ENCODE measurements at regions not wholly inside any gene's neighbourhood (a gene's known extent, or its start where the extent isn't known, plus 50 kb on each side); places are given as distances from the start of the nearest gene placed in this dataset.

DNA sequence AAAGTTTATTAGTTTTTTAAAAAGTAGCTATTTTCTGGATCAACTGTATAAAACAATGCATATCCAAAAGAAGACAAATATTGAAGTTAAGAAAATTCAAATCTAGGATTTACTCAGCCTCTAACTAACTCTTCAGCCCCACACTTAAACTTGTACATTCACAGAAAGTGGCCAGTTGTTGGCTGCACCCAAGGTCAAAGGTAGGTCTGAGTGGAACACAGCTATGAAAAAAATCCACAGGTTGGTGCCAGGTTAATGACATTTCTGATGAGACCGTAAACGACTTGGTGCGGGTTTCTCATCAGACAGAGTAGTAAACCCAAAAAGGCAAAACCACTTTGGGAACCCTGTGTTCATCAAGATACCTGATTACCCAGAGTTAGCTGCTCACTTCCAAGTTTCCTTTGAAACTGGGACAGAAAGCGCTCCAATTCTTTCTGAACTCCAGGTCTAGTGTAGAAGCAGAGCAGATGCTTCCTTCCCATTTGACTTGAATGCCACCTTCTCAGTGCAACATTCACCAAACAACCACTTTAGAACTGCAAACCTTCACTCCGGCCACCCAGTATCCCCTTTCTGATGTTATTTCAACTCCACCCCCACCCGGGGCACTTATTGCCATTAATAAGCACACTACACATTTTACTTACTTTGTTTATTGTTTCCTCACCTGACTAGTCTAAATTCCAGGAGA is 208.3 kb upstream of the STARD13 start:
- no peak overlapping the region for H3K4me3 ChIP-seq (replicated peaks; ENCODE audit: low read depth, low read length)
- DNase-seq (ENCODE audit: low read depth): no peak
- TF ChIP-seq, protein P1, sequence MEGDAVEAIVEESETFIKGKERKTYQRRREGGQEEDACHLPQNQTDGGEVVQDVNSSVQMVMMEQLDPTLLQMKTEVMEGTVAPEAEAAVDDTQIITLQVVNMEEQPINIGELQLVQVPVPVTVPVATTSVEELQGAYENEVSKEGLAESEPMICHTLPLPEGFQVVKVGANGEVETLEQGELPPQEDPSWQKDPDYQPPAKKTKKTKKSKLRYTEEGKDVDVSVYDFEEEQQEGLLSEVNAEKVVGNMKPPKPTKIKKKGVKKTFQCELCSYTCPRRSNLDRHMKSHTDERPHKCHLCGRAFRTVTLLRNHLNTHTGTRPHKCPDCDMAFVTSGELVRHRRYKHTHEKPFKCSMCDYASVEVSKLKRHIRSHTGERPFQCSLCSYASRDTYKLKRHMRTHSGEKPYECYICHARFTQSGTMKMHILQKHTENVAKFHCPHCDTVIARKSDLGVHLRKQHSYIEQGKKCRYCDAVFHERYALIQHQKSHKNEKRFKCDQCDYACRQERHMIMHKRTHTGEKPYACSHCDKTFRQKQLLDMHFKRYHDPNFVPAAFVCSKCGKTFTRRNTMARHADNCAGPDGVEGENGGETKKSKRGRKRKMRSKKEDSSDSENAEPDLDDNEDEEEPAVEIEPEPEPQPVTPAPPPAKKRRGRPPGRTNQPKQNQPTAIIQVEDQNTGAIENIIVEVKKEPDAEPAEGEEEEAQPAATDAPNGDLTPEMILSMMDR (IDR thresholded peaks at IDR 0.05; ENCODE audit: low read length, missing control alignments): no peak

DNA sequence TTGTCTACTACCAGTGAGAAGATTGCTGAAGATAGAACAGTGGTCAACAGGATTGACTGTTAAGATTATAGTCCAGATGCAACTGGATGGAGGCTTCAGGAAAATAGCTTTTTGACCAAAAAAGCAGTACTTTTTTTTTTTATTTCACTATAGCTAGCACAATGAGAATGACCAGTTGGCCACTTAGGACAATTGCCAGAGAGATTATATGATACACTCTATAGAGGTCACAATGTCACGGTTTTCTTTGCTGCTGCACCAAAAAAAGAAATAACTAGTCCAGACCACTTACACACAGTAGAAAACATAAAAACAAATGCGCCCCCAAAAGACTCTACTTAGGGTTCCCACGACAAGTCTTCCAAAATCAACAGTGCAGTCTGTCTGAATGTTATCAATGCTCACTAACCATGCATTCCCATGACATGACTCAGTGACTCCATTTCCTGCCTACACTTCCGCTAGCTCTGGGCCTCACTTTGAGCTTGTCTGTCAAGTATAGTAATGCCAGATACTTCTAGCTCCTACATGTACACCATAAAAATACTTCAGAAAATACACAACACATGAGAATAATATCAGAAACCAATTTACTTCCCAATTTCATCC is 209.1 kb upstream of the STARD13 start:
- peak overlapping the region; percentile 8 for H3K4me3 ChIP-seq (replicated peaks; ENCODE audit: low read depth, low read length)
- peak; percentile 98 for DNase-seq (ENCODE audit: low read depth)
- TF ChIP-seq, protein P1 (IDR thresholded peaks at IDR 0.05; ENCODE audit: low read length, missing control alignments): no peak

DNA sequence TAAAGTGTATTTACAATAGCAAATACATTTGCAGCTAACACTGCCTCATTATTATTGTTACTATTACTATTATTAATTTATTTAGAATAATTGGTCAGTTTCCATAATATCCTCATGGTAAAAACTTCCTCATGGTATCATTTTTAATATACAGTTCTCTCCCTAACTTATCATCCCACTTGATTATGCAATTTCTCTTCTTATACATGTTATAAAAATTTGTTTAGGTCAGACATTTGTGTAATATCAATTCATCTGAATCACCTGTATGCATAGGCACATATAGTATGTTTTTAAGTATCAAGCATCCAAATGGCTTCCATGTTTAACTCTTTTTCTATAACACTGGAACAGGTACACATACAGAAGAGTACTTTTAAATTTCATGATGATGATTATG is 210.8 kb upstream of the STARD13 start:
- TF ChIP-seq, protein P1 (IDR thresholded peaks at IDR 0.05; ENCODE audit: low read length, missing control alignments): no peak
- DNase-seq (ENCODE audit: low read depth): no peak
- H3K4me3 ChIP-seq (replicated peaks; ENCODE audit: low read depth, low read length): no peak overlapping the region

DNA sequence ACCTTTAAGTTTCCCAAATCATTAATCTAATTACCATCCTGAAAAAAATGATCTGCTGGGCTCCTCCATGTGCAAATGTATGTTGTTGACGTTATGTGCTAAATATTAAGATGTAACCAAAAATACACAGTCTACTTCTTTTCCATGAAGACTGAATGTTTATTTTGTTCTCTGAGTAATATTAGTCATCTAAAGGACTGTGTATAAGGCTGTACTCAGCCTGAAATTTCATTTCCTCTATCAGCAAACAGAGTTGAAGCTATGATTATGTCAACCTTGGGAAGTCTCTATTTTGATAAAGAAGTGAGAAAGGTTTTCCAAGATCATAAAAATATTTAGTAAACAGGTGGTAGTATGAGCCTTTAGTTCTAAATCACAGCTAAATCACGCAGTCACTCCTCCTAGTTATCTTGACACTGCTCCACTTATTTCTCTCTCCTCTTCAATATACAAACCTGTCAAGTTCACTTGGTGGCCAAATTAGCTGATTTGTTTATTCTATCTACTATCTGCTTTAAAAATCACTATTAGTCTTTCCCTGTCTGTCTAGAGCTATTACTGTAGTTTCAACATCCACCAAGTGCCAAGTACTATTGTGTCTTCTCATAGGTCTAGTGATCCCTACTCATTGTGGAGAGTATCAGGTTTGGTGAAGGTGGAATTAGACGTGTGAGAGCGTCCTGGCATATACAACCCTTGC is 211.7 kb upstream of the STARD13 start:
- TF ChIP-seq, protein P1 (IDR thresholded peaks at IDR 0.05; ENCODE audit: low read length, missing control alignments): no peak
- DNase-seq (ENCODE audit: low read depth): no peak
- no peak overlapping the region for H3K4me3 ChIP-seq (replicated peaks; ENCODE audit: low read depth, low read length)

DNA sequence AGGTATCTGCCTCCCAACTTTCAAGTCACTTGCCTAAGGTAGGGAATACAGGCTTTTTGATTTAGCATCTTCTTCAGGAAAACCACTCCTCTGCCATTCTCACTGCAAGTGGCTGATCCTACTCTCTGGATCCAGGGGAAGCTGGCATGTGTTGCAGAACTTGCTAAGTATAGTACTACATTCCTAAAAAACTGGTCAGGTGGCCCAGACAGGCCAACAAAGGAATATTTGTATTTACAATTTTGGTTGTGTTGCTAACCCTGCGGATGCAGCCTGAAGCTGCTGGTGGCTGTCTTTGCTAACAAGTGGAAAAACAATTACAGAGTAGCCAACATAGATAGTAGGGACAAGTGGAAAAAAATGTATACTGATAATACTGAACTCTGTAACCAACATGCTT is 222.5 kb upstream of the STARD13 start:
- H3K4me3 ChIP-seq (replicated peaks; ENCODE audit: low read depth, low read length): no peak overlapping the region
- DNase-seq (ENCODE audit: low read depth): no peak
- TF ChIP-seq, protein P1 (IDR thresholded peaks at IDR 0.05; ENCODE audit: low read length, missing control alignments): no peak

DNA sequence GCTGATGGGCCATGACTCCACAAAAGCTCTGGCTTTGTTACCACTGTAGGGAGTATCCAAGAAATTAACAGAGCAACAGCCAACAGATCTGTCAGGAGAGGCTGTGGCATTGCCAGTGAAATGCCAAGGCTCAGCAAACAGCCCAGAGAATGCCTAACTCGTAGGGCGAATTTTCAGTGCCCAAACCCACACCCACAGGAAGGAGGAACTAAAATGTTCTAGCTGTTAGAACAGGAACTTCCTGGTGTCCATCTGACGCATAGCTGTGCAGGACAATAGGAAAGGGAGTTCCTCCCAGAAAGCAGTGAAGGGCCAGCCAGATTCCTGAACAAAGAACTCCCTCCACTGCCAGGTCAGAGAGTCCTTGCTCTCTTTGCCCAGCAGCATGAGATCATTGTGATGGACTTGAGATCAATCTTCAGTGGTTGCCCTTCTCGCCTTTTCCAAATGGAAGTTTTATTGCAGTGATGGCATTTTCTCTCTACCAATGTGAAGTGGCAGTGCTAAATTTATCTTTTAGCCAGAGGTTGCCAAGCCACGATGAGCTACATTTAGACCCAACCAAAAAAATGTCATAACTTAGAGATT is 224.2 kb upstream of the STARD13 start:
- TF ChIP-seq, protein P1 (IDR thresholded peaks at IDR 0.05; ENCODE audit: low read length, missing control alignments): no peak
- DNase-seq (ENCODE audit: low read depth): peak; percentile 90
- H3K4me3 ChIP-seq (replicated peaks; ENCODE audit: low read depth, low read length): no peak overlapping the region
